ENCODE measurements at regions not wholly inside any gene's neighbourhood (a gene's known extent, or its start where the extent isn't known, plus 50 kb on each side); places are given as distances from the start of the nearest gene placed in this dataset.
A peak's percentile ranks its signal among the peaks of the same experiment; 100 is the strongest.

DNA sequence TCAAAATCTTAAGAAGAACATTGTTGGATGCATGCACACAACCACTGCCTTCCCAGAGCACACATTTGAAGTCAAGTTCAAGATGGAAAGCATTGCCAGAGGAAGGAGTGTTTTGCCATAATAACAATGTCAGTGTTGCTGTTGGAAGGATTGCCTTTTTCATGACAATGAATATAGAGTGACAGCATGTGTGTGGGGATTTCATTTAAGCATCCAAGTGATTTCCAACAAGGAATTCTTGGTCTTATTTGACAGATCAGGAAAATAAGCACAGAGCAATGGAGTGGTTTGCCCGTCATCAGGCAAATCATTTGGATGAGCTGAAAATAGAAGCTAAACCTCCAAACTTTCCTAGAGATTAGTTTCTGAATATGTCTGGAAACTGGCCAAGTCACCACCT is 140.0 kb upstream of the RAI14 start:
- in situ Hi-C loops (cut with HindIII; ENCODE audit: low sequenced_read_pairs): no loop called here
- TF ChIP-seq, protein P1, sequence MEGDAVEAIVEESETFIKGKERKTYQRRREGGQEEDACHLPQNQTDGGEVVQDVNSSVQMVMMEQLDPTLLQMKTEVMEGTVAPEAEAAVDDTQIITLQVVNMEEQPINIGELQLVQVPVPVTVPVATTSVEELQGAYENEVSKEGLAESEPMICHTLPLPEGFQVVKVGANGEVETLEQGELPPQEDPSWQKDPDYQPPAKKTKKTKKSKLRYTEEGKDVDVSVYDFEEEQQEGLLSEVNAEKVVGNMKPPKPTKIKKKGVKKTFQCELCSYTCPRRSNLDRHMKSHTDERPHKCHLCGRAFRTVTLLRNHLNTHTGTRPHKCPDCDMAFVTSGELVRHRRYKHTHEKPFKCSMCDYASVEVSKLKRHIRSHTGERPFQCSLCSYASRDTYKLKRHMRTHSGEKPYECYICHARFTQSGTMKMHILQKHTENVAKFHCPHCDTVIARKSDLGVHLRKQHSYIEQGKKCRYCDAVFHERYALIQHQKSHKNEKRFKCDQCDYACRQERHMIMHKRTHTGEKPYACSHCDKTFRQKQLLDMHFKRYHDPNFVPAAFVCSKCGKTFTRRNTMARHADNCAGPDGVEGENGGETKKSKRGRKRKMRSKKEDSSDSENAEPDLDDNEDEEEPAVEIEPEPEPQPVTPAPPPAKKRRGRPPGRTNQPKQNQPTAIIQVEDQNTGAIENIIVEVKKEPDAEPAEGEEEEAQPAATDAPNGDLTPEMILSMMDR (IDR thresholded peaks at IDR 0.05; ENCODE audit: low read depth, low read length, missing control alignments): no peak
- no peak for DNase-seq (ENCODE audit: low read depth)
- no peak overlapping the region for H3K4me3 ChIP-seq (ENCODE audit: low read depth, low read length)

DNA sequence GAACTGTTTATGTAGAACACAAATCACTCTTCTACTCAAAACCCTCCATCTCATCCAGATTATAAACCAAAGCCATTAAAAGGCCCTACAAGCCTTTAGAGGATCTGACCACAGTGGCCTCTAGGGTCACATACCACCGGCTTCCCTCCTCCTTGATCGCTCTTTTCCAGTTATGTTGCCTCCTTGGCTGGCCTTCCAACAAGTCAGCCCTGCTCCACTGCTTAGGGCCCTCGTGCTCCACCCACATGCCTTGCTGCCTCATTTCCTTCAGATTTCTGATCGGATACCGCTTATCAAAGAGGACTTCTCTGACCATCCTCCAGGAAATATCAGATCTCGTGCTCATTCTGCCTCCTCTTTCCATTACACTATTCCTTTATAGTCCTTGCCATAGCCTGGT is 139.4 kb upstream of the RAI14 start:
- TF ChIP-seq, protein P1 (IDR thresholded peaks at IDR 0.05; ENCODE audit: low read depth, low read length, missing control alignments): no peak
- in situ Hi-C loops (cut with HindIII; ENCODE audit: low sequenced_read_pairs): no loop called here
- no peak overlapping the region for H3K4me3 ChIP-seq (ENCODE audit: low read depth, low read length)
- DNase-seq (ENCODE audit: low read depth): no peak

DNA sequence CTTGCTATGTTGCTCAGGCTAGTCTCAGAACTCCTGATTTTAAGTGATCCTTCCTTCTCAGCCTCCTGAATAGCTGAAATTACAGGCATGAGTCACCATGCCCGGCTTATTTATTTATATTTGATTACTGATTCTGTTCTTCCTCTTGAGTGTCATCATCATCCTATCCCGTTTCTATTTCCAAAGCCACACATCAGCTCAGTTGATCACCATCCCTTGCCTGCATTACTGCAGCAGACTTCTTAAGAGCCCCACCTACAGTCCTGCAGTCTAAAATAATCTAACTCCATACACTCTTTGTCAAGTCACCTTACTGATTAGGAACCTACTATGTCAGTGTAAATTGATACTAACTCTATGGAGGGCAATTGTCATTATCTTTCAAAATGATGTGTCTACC is 138.9 kb upstream of the RAI14 start:
- TF ChIP-seq, protein P1 (IDR thresholded peaks at IDR 0.05; ENCODE audit: low read depth, low read length, missing control alignments): no peak
- H3K4me3 ChIP-seq (ENCODE audit: low read depth, low read length): no peak overlapping the region
- no peak for DNase-seq (ENCODE audit: low read depth)
- in situ Hi-C loops (cut with HindIII; ENCODE audit: low sequenced_read_pairs): no loop called here

DNA sequence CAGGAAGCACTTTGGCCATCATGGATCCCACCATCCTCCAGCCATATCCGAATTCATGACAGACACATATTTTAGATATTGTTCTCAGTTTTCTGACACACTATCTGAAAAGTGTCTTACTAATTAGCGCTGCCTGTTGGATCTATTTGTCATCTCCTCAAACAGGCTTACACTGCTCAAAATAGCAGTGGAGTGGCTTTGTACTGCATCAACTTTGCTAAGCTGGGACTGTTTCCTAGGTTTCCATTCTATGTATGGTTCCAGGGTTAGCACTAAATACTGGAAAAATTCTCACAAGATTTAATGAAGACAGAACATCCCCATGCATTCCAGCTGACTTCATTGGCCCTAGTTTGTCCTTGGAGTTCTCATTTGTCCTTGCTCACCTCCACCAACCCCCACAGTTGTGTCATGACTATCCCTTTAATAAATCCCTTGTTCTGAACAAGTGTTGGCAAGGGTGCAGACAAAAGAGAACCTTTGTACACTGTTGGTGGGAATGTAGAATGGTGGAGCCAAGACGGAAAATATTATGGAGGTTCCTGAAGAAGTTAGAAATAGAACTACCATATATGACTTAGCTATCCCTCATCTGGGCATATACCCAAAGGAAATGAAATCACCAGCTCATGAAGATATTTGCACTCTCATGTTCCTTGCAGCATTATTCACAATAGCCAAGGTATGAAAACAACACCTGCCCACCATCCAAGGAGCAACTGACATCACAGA is 136.5 kb upstream of the RAI14 start:
- H3K4me3 ChIP-seq (ENCODE audit: low read depth, low read length): no peak overlapping the region
- in situ Hi-C loops (cut with HindIII; ENCODE audit: low sequenced_read_pairs): loop anchor here (5.0 to 10.0 kb wide), 2 partner anchors 32 to 115 kb away; no protein-coding TSS in a partner anchor
- no peak for DNase-seq (ENCODE audit: low read depth)
- TF ChIP-seq, protein P1 (IDR thresholded peaks at IDR 0.05; ENCODE audit: low read depth, low read length, missing control alignments): no peak

DNA sequence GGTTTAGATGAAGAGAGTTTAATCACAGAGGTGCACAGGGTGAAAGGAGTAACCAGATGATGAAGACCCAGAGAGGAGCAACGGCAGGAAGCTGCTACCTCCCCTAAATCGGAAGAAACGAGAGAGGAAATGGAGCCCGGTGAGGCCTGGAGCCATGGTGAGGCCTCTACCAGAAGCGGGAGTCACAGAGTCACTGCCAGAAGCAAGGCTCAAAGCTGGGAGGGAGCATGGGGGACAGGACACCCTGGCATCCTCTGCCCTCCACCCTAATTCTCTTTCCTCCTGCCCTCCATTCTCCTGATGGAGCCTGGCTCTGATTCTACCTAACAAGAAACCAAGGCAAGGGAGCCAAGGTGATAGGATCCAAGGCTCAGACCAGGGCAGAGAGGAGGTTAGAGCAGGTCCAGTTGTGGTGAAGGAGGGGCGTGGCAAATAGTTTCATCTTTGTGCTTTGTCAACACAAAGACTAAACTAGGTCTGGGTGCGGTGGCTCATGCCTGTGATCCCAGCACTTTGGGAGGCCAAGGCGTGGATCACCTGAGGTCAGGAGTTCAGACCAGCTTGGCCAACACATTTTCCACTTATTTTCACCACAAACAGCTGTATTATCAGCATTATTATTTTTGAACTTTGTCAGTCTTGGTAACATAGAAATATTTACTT is 134.4 kb upstream of the RAI14 start:
- DNase-seq (ENCODE audit: low read depth): no peak
- TF ChIP-seq, protein P1 (IDR thresholded peaks at IDR 0.05; ENCODE audit: low read depth, low read length, missing control alignments): no peak
- no peak overlapping the region for H3K4me3 ChIP-seq (ENCODE audit: low read depth, low read length)
- in situ Hi-C loops (cut with HindIII; ENCODE audit: low sequenced_read_pairs): loop anchor here (5.0 to 10.0 kb wide), 2 partner anchors 34 to 113 kb away; no protein-coding TSS in a partner anchor

DNA sequence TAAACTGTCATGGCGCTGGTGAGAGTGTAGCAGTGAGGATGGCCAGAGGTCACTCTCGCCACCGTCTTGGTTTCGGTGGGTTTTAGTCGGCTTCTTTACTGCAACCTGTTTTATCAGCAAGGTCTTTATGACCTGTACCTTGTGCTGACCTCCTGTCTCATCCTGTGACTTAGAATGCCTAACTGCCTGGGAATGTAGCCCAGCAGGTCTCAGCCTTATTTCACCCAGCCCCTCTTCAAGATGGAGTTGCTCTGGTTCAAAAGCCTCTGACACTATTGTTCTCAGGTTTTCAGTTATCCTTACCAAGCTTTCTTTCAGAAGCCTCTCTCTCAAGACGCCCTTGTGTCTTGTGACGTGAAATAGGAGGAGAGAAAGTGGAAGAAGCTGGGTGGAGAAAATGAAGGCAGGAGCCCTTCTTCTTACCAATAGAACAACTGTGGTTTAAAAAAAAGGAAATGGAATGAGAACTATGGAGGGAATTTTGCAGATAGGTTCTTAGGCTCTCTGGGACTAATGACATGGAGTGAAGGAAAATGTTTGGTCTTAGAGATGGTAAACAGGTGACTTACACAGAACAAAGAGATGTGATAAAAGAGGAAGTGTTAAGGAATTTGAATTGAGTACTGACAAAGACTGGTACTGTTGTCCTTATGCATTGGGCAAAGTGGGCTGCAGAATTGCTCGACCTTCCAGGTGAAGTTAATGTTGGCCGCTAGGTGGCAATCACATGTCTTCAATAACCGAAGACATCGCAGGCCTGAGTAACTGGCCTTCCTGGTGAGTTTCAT is 133.3 kb upstream of the RAI14 start:
- no peak overlapping the region for H3K4me3 ChIP-seq (ENCODE audit: low read depth, low read length)
- TF ChIP-seq, protein P1 (IDR thresholded peaks at IDR 0.05; ENCODE audit: low read depth, low read length, missing control alignments): peak; percentile 66
- peak; percentile 84 for DNase-seq (ENCODE audit: low read depth)
- in situ Hi-C loops (cut with HindIII; ENCODE audit: low sequenced_read_pairs): loop anchor here (5.0 to 10.0 kb wide), 2 partner anchors 35 to 112 kb away; no protein-coding TSS in a partner anchor
